ENCODE measurements at regions not wholly inside any gene's neighbourhood (a gene's known extent, or its start where the extent isn't known, plus 50 kb on each side); places are given as distances from the start of the nearest gene placed in this dataset.
"Not testable (repeated sequence)": the region's sequence is repeated elsewhere in the genome, so short reads cannot be mapped to it uniquely, and the experiment has no call there.

DNA sequence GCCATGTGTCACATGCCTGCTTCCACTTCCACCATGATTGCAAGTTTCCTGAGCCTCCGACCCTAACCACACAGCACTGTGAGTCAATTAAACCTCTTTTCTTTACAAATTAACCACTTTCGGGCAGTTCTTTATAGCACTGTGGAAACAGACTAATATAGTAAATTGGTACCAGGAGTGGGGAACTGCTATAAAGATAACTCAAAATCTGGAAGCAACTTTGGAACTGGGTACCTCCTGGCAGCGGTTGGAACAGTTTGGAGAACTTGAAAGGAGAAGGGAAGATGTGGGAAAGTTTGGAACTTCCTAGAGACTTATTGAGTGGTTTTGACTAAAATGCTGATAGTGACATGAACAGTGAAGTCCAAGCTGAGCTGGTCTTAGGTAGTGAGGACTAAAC is 436.1 kb downstream of the TMEM121 start:
- FAIRE-seq: no peak
- H3K36me3 Mint-ChIP-seq (ENCODE audit: low read depth, unreplicated experiment): no peaks in the 10 kb centered on the region
- H3K27ac Mint-ChIP-seq (ENCODE audit: unreplicated experiment): no peak overlapping the region
- H3K4me3 Mint-ChIP-seq (ENCODE audit: unreplicated experiment): no peak overlapping the region
- H3K27me3 ChIP-seq (ENCODE audit: insufficient read depth, low read length): no peaks in the 10 kb centered on the region
- peaks cover 19% of the 10 kb centered on the region for H3K9me3 Mint-ChIP-seq (ENCODE audit: unreplicated experiment)
- no peaks in the 10 kb centered on the region for H3K4me1 Mint-ChIP-seq (ENCODE audit: low read depth, unreplicated experiment)
- TF ChIP-seq EZH2 (IDR thresholded peaks at IDR 0.05; ENCODE audit: insufficient read depth, low read length): no peak
- H2AFZ ChIP-seq (ENCODE audit: low read depth, low read length): no peak overlapping the region
- no peaks in the 10 kb centered on the region for H3K36me3 ChIP-seq (ENCODE audit: insufficient read depth, low read length)
- no peaks in the 10 kb centered on the region for H4K20me1 ChIP-seq (ENCODE audit: insufficient read depth, low read length)
- no peaks in the 10 kb centered on the region for H3K27me3 Mint-ChIP-seq (ENCODE audit: low read depth, unreplicated experiment)
- no peak overlapping the region for H3K4me3 ChIP-seq (ENCODE audit: insufficient read depth, low read depth, low read length)
- no peaks in the 10 kb centered on the region for H3K9me3 ChIP-seq (ENCODE audit: insufficient read depth, low read depth, low read length)
- no peaks in the 10 kb centered on the region for H3K4me1 ChIP-seq (ENCODE audit: insufficient read depth, low read length)
- H3K9ac ChIP-seq (ENCODE audit: low read length): no peak overlapping the region
- H3K79me2 ChIP-seq (ENCODE audit: insufficient read depth, low read length): no peaks in the 10 kb centered on the region
- no peak overlapping the region for H3K27ac ChIP-seq (ENCODE audit: low read depth, low read length)
- no peak overlapping the region for H3K4me2 ChIP-seq (ENCODE audit: low read length)
- no peak for DNase-seq (ENCODE audit: low read depth)

- peaks cover 27% of the 10 kb centered on the region for H3K9me3 Mint-ChIP-seq (ENCODE audit: unreplicated experiment)
- no peak overlapping the region for H3K4me3 ChIP-seq (ENCODE audit: insufficient read depth, low read depth, low read length)
- no peaks in the 10 kb centered on the region for H3K36me3 Mint-ChIP-seq (ENCODE audit: low read depth, unreplicated experiment)
- no peak overlapping the region for H3K9ac ChIP-seq (ENCODE audit: low read length)
- H3K36me3 ChIP-seq (ENCODE audit: insufficient read depth, low read length): no peaks in the 10 kb centered on the region
- no peak overlapping the region for H2AFZ ChIP-seq (ENCODE audit: low read depth, low read length)
- no peaks in the 10 kb centered on the region for H4K20me1 ChIP-seq (ENCODE audit: insufficient read depth, low read length)
- DNase-seq (ENCODE audit: low read depth): no peak
- no peaks in the 10 kb centered on the region for H3K27me3 ChIP-seq (ENCODE audit: insufficient read depth, low read length)
- H3K27ac Mint-ChIP-seq (ENCODE audit: unreplicated experiment): no peak overlapping the region
- no peak for FAIRE-seq
- H3K4me2 ChIP-seq (ENCODE audit: low read length): no peak overlapping the region
- H3K79me2 ChIP-seq (ENCODE audit: insufficient read depth, low read length): no peaks in the 10 kb centered on the region
- no peaks in the 10 kb centered on the region for H3K27me3 Mint-ChIP-seq (ENCODE audit: low read depth, unreplicated experiment)
- TF ChIP-seq, protein P1, sequence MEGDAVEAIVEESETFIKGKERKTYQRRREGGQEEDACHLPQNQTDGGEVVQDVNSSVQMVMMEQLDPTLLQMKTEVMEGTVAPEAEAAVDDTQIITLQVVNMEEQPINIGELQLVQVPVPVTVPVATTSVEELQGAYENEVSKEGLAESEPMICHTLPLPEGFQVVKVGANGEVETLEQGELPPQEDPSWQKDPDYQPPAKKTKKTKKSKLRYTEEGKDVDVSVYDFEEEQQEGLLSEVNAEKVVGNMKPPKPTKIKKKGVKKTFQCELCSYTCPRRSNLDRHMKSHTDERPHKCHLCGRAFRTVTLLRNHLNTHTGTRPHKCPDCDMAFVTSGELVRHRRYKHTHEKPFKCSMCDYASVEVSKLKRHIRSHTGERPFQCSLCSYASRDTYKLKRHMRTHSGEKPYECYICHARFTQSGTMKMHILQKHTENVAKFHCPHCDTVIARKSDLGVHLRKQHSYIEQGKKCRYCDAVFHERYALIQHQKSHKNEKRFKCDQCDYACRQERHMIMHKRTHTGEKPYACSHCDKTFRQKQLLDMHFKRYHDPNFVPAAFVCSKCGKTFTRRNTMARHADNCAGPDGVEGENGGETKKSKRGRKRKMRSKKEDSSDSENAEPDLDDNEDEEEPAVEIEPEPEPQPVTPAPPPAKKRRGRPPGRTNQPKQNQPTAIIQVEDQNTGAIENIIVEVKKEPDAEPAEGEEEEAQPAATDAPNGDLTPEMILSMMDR (IDR thresholded peaks at IDR 0.05; ENCODE audit: insufficient read depth, low read depth, low read length): no peak
- no peak for TF ChIP-seq EZH2 (IDR thresholded peaks at IDR 0.05; ENCODE audit: insufficient read depth, low read length)
- no peaks in the 10 kb centered on the region for H3K9me3 ChIP-seq (ENCODE audit: insufficient read depth, low read depth, low read length)
- H3K4me1 ChIP-seq (ENCODE audit: insufficient read depth, low read length): no peaks in the 10 kb centered on the region
- H3K4me1 Mint-ChIP-seq (ENCODE audit: low read depth, unreplicated experiment): no peaks in the 10 kb centered on the region
- no peak overlapping the region for H3K4me3 Mint-ChIP-seq (ENCODE audit: unreplicated experiment)
- H3K27ac ChIP-seq (ENCODE audit: low read depth, low read length): no peak overlapping the region
Observed at GRCh38 chr14:105968291-105968690, 441.9 kb downstream of the TMEM121 start.

DNA sequence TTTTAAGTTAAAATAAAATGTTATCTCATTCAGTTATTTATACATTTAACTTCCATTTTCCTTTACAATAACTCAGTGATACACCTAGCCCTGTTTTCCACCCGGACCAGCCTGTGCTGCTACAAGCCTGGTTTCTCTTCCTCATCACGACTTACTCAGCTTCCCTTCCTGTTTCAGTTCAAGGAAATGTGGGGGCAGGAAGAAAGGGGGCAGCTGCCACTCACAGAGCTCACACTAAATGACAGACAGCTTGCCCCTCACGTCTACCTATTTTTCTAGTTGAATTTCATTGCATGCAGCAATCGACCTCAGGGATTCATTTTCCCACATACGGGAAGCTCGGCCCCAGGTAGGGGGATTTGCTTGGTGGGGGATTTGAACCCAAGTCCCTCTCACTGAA is 442.6 kb downstream of the TMEM121 start:
- H3K4me3 ChIP-seq (ENCODE audit: insufficient read depth, low read depth, low read length); H3K36me3 Mint-ChIP-seq (ENCODE audit: low read depth, unreplicated experiment); H2AFZ ChIP-seq (ENCODE audit: low read depth, low read length); H4K20me1 ChIP-seq (ENCODE audit: insufficient read depth, low read length); H3K36me3 ChIP-seq (ENCODE audit: insufficient read depth, low read length); H3K4me2 ChIP-seq (ENCODE audit: low read length); H3K4me1 Mint-ChIP-seq (ENCODE audit: low read depth, unreplicated experiment); H3K79me2 ChIP-seq (ENCODE audit: insufficient read depth, low read length); FAIRE-seq; H3K27me3 Mint-ChIP-seq (ENCODE audit: low read depth, unreplicated experiment); H3K4me1 ChIP-seq (ENCODE audit: insufficient read depth, low read length); H3K27ac ChIP-seq (ENCODE audit: low read depth, low read length); H3K27me3 ChIP-seq (ENCODE audit: insufficient read depth, low read length); H3K9me3 ChIP-seq (ENCODE audit: insufficient read depth, low read depth, low read length); H3K9ac ChIP-seq (ENCODE audit: low read length); H3K27ac Mint-ChIP-seq (ENCODE audit: unreplicated experiment); DNase-seq (ENCODE audit: low read depth); H3K4me3 Mint-ChIP-seq (ENCODE audit: unreplicated experiment): not testable (repeated sequence)
- H3K9me3 Mint-ChIP-seq (ENCODE audit: unreplicated experiment): peaks cover 31% of the 10 kb centered on the region

DNA sequence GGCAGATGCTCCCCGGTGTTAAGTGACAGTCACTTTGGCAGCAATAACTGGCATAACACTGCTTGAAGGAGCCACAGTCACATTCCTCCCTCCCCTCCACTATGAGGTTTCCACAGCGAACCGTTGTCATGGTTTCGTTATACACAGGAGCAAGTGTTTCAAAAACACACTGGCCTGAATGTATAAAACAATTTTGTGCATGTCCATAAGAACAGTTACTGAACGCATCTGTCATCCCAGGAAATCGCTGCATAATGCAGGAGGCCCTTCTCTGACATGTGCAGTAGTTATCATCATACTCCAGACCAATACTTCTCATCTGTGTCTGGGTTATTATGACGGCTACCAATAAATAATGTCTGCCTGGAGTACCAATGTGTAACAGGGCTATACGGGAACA is 444.4 kb downstream of the TMEM121 start:
- not testable (repeated sequence) for H3K9me3 ChIP-seq (ENCODE audit: insufficient read depth, low read depth, low read length); H3K4me3 Mint-ChIP-seq (ENCODE audit: unreplicated experiment)

More for the DNA sequence above, 444.4 kb downstream of the TMEM121 start:
- not testable (repeated sequence) for H3K4me1 Mint-ChIP-seq (ENCODE audit: low read depth, unreplicated experiment); H3K4me1 ChIP-seq (ENCODE audit: insufficient read depth, low read length); FAIRE-seq; H3K9ac ChIP-seq (ENCODE audit: low read length); H3K27me3 ChIP-seq (ENCODE audit: insufficient read depth, low read length); H4K20me1 ChIP-seq (ENCODE audit: insufficient read depth, low read length); H2AFZ ChIP-seq (ENCODE audit: low read depth, low read length); H3K27ac Mint-ChIP-seq (ENCODE audit: unreplicated experiment); H3K36me3 ChIP-seq (ENCODE audit: insufficient read depth, low read length); H3K36me3 Mint-ChIP-seq (ENCODE audit: low read depth, unreplicated experiment); H3K27me3 Mint-ChIP-seq (ENCODE audit: low read depth, unreplicated experiment); H3K4me3 ChIP-seq (ENCODE audit: insufficient read depth, low read depth, low read length); H3K79me2 ChIP-seq (ENCODE audit: insufficient read depth, low read length); DNase-seq (ENCODE audit: low read depth); H3K27ac ChIP-seq (ENCODE audit: low read depth, low read length); H3K4me2 ChIP-seq (ENCODE audit: low read length)
- peaks cover 36% of the 10 kb centered on the region for H3K9me3 Mint-ChIP-seq (ENCODE audit: unreplicated experiment)
